Liver (tissue), 3 donors: ENCODE measurements at regions not wholly inside any gene's neighbourhood (a gene's known extent, or its start where the extent isn't known, plus 50 kb on each side); places are given as distances from the start of the nearest gene placed in this dataset.

Experiments used
- ATF3 ChIP-seq: IDR thresholded peaks from 2 replicates; pipeline ENCODE4 v1.6.1; 2016; ENCODE audit warnings: antibody characterized with exemption
- CTCF ChIP-seq: fragments of 150-350 bp; IDR thresholded peaks from 2 replicates; pipeline ENCODE4 v1.5.1; 2017; ENCODE audit warnings: improper control_type of control experiment, low read depth, low read length; ENCODE audit not compliant: missing input control
- GABPA ChIP-seq, 2 donors: IDR thresholded peaks in 1 of 2; conservative IDR thresholded peaks in 1 of 2; 2 replicates each; pipeline ENCODE4 v1.6.1; 2016; ENCODE audit warnings: antibody characterized with exemption in 2 of 2, mild to moderate bottlenecking in 1 of 2, moderate library complexity in 1 of 2
- HNF4A ChIP-seq, 2 donors: conservative IDR thresholded peaks; 2 replicates each; pipeline ENCODE4 v1.6.1; 2016; ENCODE audit warnings: antibody characterized with exemption in 2 of 2, mild to moderate bottlenecking in 2 of 2
- HNF4G ChIP-seq: IDR thresholded peaks from 2 replicates; pipeline ENCODE4 v1.6.1; 2016; ENCODE audit warnings: antibody characterized with exemption
- RAD21 ChIP-seq, 2 donors: IDR thresholded peaks; 2 replicates each; pipeline ENCODE4 v1.6.1; 2016; ENCODE audit warnings: antibody characterized with exemption in 2 of 2, mild to moderate bottlenecking in 2 of 2
- SP1 ChIP-seq: IDR thresholded peaks from 2 replicates; pipeline ENCODE4 v1.6.1; 2018; ENCODE audit warnings: antibody characterized with exemption, mild to moderate bottlenecking
- YY1 ChIP-seq: IDR thresholded peaks from 2 replicates; pipeline ENCODE4 v1.6.1; 2016; ENCODE audit warnings: antibody characterized with exemption, mild to moderate bottlenecking
- TF ChIP-seq, protein P1 (sequence below): IDR thresholded peaks from 2 replicates; pipeline ENCODE4 v1.6.1; 2016; ENCODE audit warnings: antibody characterized with exemption
- TF ChIP-seq, protein P2 (sequence below): IDR thresholded peaks from 2 replicates; pipeline ENCODE4 v1.6.1; 2016; ENCODE audit warnings: antibody characterized with exemption, mild to moderate bottlenecking
- TF ChIP-seq, protein P3 (sequence below): IDR thresholded peaks from 2 replicates; pipeline ENCODE4 v1.6.1; 2016; ENCODE audit warnings: antibody characterized with exemption
- donor health status: healthy.
- donor health status: healthy.

- TF ChIP-seq, protein P1, sequence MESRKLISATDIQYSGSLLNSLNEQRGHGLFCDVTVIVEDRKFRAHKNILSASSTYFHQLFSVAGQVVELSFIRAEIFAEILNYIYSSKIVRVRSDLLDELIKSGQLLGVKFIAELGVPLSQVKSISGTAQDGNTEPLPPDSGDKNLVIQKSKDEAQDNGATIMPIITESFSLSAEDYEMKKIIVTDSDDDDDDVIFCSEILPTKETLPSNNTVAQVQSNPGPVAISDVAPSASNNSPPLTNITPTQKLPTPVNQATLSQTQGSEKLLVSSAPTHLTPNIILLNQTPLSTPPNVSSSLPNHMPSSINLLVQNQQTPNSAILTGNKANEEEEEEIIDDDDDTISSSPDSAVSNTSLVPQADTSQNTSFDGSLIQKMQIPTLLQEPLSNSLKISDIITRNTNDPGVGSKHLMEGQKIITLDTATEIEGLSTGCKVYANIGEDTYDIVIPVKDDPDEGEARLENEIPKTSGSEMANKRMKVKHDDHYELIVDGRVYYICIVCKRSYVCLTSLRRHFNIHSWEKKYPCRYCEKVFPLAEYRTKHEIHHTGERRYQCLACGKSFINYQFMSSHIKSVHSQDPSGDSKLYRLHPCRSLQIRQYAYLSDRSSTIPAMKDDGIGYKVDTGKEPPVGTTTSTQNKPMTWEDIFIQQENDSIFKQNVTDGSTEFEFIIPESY: no peak
- TF ChIP-seq SP1 (no peak), CTCF (no peak), RAD21 (IDR thresholded peaks at IDR 0.05) (no peak), YY1 (no peak), HNF4G (no peak), GABPA (IDR thresholded peaks at IDR 0.05 in 1 of 2, conservative IDR thresholded peaks at IDR 0.05 in 1 of 2) (no peak), ATF3 (no peak), HNF4A (conservative IDR thresholded peaks at IDR 0.05) (no peak)
- TF ChIP-seq, protein P2, sequence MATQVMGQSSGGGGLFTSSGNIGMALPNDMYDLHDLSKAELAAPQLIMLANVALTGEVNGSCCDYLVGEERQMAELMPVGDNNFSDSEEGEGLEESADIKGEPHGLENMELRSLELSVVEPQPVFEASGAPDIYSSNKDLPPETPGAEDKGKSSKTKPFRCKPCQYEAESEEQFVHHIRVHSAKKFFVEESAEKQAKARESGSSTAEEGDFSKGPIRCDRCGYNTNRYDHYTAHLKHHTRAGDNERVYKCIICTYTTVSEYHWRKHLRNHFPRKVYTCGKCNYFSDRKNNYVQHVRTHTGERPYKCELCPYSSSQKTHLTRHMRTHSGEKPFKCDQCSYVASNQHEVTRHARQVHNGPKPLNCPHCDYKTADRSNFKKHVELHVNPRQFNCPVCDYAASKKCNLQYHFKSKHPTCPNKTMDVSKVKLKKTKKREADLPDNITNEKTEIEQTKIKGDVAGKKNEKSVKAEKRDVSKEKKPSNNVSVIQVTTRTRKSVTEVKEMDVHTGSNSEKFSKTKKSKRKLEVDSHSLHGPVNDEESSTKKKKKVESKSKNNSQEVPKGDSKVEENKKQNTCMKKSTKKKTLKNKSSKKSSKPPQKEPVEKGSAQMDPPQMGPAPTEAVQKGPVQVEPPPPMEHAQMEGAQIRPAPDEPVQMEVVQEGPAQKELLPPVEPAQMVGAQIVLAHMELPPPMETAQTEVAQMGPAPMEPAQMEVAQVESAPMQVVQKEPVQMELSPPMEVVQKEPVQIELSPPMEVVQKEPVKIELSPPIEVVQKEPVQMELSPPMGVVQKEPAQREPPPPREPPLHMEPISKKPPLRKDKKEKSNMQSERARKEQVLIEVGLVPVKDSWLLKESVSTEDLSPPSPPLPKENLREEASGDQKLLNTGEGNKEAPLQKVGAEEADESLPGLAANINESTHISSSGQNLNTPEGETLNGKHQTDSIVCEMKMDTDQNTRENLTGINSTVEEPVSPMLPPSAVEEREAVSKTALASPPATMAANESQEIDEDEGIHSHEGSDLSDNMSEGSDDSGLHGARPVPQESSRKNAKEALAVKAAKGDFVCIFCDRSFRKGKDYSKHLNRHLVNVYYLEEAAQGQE: no peak
- TF ChIP-seq, protein P3, sequence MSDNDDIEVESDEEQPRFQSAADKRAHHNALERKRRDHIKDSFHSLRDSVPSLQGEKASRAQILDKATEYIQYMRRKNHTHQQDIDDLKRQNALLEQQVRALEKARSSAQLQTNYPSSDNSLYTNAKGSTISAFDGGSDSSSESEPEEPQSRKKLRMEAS: no peak
Measured at GRCh38 chrX:9356846-9357245, 108.0 kb upstream of the TBL1X start.
